Activated T-cell treated with anti-CD3 and anti-CD28 coated beads, Interleukin-2, amount 50 U/mL, for 4 hours (primary cell): ENCODE measurements at regions not wholly inside any gene's neighbourhood (a gene's known extent, or its start where the extent isn't known, plus 50 kb on each side); places are given as distances from the start of the nearest gene placed in this dataset.

Source experiments
- ATAC-seq, 2 donors: fragments of 200-7000 bp; cut with Tn5 transposase; one replicate each; pipeline ENCODE4 v1.10.0; 2021
- DNase-seq: peaks from one replicate; pipeline ENCODE4 v3.0.0-alpha.2; 2020
- H3K27me3 Mint-ChIP-seq: one replicate; pipeline ENCODE4 v1.8.0; 2021; ENCODE audit warnings: low read depth, mixed read lengths
- H3K36me3 Mint-ChIP-seq: one replicate; pipeline ENCODE4 v1.8.0; 2022; ENCODE audit warnings: mixed read lengths; ENCODE audit not compliant: insufficient read depth
- H3K4me1 Mint-ChIP-seq: one replicate; pipeline ENCODE4 v1.8.0; 2021; ENCODE audit warnings: low read depth, mixed read lengths
- H3K4me3 Mint-ChIP-seq: one replicate; pipeline ENCODE4 v1.8.0; 2021; ENCODE audit warnings: mild to moderate bottlenecking, moderate library complexity, mixed read lengths
- H3K9me3 Mint-ChIP-seq: one replicate; pipeline ENCODE4 v1.8.0; 2021; ENCODE audit warnings: mixed read lengths

DNA sequence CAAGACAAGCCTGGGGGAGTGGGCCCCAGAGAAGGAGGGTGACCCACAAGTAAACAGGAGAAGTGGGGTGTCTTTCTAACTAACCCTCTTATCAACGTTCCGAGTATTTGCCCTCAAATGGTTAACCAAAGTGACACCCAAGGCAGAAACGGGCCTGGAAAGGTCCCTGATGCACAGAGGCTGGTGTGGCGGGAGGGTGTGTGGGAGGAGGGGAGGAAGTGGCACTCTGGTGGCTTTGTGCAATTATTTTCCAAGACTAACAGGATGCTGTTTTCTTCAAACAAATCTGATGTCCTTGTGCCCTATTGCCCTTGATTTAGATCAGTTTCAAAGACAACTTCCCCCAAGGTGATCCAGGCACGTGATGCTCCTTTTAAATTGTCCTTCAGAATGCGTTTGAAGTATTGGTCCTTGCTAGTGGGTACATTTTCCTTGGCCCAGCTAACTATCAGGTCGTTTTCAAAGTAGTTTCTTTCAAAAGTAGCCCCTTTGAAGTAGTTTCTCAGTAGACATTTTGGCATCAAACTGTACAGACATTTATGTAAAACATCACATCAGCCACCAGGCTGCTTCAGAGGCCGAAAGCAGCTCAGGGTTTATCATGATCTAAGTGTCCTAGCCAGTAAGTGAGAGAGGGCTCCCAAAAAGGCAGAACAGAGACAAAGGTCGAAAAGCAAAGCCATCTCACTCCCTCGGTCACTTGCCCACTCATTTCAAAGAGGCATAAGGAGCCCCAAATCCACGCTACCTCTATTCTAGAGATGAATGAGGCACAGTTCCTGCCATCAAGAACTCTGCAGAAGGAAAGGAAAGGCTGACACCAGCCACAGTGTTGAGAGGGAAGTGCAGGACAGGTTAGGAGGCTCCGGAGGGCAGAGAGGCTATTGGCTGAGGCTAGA, 371.1 kb upstream of the ID2 start:
- peak; percentile 38 to 57 for ATAC-seq
- H3K9me3 Mint-ChIP-seq: no peaks in the 10 kb centered on the region
- no peaks in the 10 kb centered on the region for H3K27me3 Mint-ChIP-seq
- no peaks in the 10 kb centered on the region for H3K36me3 Mint-ChIP-seq
- H3K4me3 Mint-ChIP-seq: no peak overlapping the region
- peak; percentile 32 for DNase-seq
- H3K4me1 Mint-ChIP-seq: peaks cover 76% of the 10 kb centered on the region

DNA sequence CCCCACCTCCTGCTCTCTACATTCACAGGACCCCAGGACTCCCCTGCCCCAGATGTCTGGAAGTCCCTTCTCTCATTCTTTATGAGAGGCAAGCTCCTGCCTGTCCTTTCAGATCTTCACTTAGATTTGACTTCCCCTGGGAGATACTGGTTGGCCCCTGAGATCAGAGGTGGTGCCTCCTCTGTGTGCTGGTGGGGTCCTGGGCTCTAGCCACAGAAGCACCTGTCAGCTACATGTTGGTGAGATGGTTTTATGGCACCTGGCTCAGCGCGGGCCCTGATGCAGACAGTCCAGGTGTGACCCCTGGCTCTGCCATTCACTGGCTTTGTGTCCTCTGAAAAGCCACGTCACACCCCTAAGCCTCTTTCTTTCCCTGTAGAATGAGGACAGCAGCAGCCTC, 369.6 kb upstream of the ID2 start:
- Mint-ChIP-seq H3K4me3 (no peak overlapping the region), H3K27me3 (no peaks in the 10 kb centered on the region), H3K4me1 (peaks cover 65% of the 10 kb centered on the region), H3K36me3 (no peaks in the 10 kb centered on the region), H3K9me3 (no peaks in the 10 kb centered on the region)
- DNase-seq: no peak
- ATAC-seq: no peak

DNA sequence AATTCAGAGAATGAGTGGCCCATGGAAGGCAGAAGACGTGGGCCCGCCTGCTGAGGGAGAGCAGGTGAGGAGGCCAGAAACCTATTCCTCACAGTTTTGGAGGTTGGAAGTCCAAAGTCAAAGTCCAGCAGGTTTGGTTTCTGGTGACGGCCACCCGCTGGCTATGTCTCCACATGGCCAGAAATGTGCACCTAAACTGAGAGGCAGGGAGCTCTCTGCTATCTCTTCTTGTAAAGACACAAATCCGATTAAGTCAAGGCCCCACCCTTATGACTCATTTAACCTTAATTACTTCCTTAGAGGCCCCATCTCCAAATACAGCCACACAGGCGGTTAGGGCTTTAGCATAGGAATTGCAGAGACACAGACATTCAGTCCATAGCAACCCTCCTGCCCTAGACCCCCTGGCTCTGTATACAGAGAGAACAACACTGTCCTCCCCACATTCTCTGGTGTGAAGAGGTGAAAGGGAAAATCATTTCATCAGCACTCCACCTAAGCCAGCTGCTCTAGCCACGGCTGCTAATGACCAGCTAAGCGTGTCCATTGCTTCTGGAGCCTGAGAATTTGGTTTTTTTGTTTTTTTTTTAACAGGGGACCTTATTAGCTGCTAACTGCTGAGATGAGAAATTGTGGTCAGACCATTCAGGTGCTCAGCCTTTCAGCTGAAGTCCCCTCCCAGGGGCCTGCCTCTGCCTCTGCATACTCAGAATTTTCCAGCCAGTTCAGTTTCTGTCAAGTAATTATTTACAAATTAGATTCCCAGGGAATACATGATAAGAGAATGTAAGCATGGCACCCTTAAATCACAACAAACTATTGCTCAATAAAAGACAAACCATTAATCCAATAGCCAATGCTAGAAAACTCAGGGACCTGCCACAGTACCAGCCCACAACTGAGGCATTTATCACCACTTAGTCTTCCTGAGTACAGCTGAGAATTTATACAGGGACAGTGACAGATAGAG, 368.7 kb upstream of the ID2 start:
- no peaks in the 10 kb centered on the region for H3K27me3 Mint-ChIP-seq
- DNase-seq (no peak), ATAC-seq (peak in 1 of 2 donors; percentile 56)
- no peaks in the 10 kb centered on the region for H3K9me3 Mint-ChIP-seq
- H3K4me1 Mint-ChIP-seq: peaks cover 62% of the 10 kb centered on the region
- no peaks in the 10 kb centered on the region for H3K36me3 Mint-ChIP-seq
- H3K4me3 Mint-ChIP-seq: no peak overlapping the region

DNA sequence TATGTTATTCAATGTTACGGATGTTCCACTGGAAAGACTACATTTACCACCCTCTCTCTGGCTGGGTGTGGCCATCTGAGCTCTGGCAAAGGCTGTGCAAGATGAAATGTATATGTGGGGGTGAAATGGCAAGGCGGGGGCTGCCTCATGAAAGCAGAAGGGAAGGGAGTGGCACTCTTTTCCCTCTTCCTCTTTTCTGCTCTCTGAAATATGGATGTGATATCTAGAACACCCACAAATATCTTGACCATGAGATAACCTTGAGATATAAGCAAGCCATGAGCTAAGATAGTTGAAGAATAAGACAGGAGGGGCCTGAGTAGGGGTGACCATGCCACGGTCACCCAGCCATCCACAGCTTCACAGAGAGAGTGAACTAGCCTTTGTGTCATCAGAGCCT, 367.8 kb upstream of the ID2 start:
- no peak for ATAC-seq
- Mint-ChIP-seq H3K9me3 (no peaks in the 10 kb centered on the region), H3K27me3 (no peaks in the 10 kb centered on the region), H3K4me3 (no peak overlapping the region), H3K4me1 (peaks cover 60% of the 10 kb centered on the region), H3K36me3 (no peaks in the 10 kb centered on the region)
- DNase-seq: no peak

DNA sequence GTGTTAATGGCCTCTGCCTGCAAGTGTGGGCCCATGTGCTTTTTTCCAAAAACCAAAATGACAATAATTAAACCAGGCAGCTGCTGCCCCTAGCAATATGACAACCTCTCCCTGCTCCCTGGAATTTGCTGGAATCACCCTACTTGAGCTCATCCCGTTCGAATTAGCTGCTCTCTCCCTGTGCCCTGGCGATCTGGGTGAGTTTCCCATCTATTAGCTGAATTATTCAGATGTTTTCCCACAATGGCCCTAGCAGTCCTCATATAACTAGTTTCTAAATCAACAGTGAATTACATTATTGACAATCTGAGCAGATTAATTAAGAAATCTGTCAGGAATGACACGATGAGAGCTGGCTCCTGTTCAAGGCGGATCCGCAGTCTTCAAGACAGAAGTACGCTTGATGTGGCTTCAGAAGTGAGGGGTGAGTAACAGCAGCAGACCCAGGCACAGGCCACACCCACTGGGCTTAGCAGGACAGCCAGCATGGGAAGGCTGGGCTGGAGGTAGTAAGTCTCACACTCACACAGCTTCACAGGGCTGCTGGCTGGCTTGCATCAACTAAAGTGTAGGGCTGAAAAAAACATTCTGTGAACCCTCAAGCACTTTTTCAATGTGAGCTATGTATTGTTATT, 366.2 kb upstream of the ID2 start:
- Mint-ChIP-seq H3K4me3 (no peak overlapping the region), H3K9me3 (no peaks in the 10 kb centered on the region), H3K27me3 (no peaks in the 10 kb centered on the region), H3K36me3 (no peaks in the 10 kb centered on the region), H3K4me1 (peaks cover 52% of the 10 kb centered on the region)
- DNase-seq (no peak), ATAC-seq (no peak)

DNA sequence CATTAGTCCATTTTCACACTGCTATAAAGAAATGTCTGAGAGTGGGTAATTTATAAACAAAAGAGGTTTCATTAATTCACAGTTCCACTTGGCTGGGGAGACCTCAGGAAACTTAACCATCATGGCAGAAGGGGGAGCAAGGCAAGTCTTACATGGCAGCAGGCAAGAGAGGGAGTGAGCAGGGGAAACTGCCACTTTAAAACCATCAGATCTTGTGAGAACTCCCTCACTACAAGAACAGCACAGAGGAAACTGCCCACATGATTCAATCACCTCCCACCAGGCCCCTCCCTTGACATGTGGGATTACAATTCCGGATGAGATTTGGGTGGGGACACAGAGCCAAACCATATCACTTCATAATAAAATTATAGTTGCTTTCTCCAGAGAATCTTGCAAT, 365.5 kb upstream of the ID2 start:
- DNase-seq: no peak
- ATAC-seq: no peak
- Mint-ChIP-seq H3K4me3 (no peak overlapping the region), H3K27me3 (no peaks in the 10 kb centered on the region), H3K36me3 (no peaks in the 10 kb centered on the region), H3K9me3 (no peaks in the 10 kb centered on the region), H3K4me1 (peaks cover 45% of the 10 kb centered on the region)

DNA sequence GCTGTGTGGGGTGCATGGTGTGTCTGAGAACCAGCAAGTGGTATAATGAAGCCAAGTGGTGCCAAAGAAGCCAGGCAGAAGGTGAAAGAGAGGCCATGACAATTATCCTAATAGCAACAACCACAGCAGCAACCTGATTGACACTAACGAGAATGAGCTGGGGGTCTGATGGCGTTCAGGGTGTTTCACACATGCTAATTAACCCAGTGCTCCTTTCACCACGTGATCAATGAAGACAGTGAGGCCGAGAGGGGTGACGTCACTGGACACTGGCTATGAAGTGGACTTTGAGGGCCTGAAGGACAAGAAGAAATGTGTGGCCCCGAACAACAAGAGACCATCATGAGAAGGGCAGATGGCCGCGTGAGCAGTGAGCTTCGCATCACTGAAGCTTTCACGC, 364.4 kb upstream of the ID2 start:
- H3K4me3 Mint-ChIP-seq: no peak overlapping the region
- peaks cover 36% of the 10 kb centered on the region for H3K4me1 Mint-ChIP-seq
- H3K36me3 Mint-ChIP-seq: no peaks in the 10 kb centered on the region
- H3K9me3 Mint-ChIP-seq: no peaks in the 10 kb centered on the region
- no peaks in the 10 kb centered on the region for H3K27me3 Mint-ChIP-seq
- no peak for DNase-seq
- no peak for ATAC-seq

DNA sequence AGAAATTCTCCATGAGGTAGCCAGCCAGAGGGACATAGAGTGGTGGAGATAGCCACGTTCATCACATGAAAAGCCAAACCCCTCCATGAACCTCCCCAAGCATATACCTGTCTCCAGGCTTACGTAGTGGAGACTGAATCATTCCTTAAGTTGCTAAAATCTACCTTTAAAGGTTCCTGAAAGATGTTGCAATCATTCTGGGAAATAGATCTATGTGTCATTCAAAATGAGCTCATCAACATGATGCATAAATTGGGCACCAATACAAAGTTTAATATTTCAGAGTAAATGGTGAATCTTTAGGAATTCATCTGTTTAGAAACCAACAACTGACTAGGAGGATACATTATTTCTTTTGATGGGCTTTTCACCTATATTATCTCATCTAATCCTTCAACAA, 362.6 kb upstream of the ID2 start:
- DNase-seq: no peak
- no peaks in the 10 kb centered on the region for H3K9me3 Mint-ChIP-seq
- peak in 1 of 2 donors; percentile 28 for ATAC-seq
- peaks cover 22% of the 10 kb centered on the region for H3K4me1 Mint-ChIP-seq
- no peak overlapping the region for H3K4me3 Mint-ChIP-seq
- no peaks in the 10 kb centered on the region for H3K27me3 Mint-ChIP-seq
- H3K36me3 Mint-ChIP-seq: no peaks in the 10 kb centered on the region

DNA sequence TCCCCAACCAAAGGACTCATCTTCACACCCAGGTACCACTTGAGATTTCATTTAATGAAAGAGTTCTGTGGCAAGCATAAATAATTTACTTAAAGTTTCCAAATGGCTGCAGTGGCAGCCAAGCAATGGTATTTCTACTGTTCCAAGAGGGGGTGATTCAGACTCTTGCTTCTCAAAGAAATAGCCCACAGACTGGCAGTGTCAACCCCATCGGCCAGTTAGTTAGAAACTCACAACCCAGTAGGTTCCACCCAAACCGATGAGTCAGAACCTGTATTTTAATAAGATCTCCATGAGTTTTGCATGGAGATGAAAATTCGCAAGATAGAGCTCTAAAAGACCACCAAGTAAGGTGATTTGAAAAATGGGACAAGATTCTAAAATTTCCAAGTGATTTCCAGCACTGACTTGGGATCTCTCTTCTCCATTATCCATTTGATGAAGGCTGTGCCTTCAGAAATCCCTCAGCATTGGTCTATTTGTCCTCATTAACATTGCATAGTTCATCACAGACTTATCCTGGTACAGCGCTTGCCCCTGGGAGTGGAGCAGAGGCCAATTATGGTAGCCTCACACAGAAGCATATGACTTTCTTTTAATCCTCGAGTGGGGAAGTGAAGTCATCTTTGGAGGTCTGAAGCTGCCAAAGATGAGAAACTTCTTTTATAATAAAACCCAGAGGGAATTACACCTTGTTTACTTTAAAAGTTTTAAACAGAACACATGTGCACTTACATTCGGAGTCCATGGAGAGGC, 361.4 kb upstream of the ID2 start:
- DNase-seq (no peak), ATAC-seq (no peak)
- Mint-ChIP-seq H3K9me3 (no peaks in the 10 kb centered on the region), H3K4me1 (peaks cover 33% of the 10 kb centered on the region), H3K27me3 (no peaks in the 10 kb centered on the region), H3K4me3 (no peak overlapping the region), H3K36me3 (no peaks in the 10 kb centered on the region)

DNA sequence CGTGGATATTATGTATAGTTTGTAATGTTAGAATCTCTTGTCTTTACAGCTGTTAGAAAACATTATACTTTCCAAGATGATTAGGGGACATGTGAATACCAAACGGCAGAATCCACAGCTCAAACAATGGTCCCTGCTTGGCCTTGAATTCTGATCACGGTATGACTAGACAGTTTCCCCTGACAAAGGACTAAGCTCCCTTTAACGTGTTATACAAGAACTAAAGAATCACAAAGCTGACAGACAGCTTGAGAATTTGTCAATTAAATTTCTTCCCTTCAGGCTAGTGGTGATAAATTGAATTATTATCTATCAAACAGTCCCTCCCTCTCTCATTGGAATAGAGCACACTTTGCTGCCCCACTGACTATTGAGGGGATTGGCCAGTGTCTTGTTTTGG, 359.2 kb upstream of the ID2 start:
- H3K4me3 Mint-ChIP-seq: no peak overlapping the region
- H3K4me1 Mint-ChIP-seq: peaks cover 35% of the 10 kb centered on the region
- H3K9me3 Mint-ChIP-seq: no peaks in the 10 kb centered on the region
- H3K36me3 Mint-ChIP-seq: no peaks in the 10 kb centered on the region
- DNase-seq (no peak), ATAC-seq (no peak)
- H3K27me3 Mint-ChIP-seq: no peaks in the 10 kb centered on the region

DNA sequence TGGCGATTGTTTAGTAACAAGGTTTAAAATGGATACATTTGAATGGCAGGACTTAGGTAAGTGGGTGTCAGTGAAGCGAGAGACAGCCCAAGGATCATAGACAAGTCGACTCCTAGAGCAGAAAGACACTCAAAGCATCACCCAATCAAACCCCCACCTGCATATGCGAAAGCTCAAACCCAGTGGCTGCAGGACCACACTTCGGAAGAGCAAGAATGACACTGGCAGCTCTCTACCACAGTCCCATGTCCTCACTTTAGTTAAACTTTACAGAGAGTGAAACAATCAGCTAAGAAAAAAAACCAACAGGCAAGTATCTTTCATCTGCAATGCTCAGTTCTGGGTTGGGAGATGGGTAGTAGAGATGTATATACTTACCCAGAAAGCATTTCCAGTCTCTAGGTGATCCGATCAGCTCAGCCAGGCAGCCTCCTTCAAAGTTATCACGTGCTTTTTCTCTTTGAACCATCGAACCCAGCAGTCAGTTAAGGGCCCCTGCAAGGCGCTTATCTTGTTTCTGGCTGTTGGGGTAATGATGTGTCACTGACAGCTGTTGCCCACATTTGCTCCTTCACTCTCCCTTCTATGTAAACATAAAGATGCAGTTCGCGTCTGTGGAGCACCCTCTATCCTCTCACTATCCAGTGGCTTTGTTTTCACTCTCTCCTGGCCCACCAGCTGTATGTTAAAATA, 357.5 kb upstream of the ID2 start:
- H3K27me3 Mint-ChIP-seq: no peaks in the 10 kb centered on the region
- no peaks in the 10 kb centered on the region for H3K36me3 Mint-ChIP-seq
- DNase-seq (no peak), ATAC-seq (peak; percentile 58 to 73)
- no peak overlapping the region for H3K4me3 Mint-ChIP-seq
- H3K9me3 Mint-ChIP-seq: no peaks in the 10 kb centered on the region
- H3K4me1 Mint-ChIP-seq: peaks cover 40% of the 10 kb centered on the region

DNA sequence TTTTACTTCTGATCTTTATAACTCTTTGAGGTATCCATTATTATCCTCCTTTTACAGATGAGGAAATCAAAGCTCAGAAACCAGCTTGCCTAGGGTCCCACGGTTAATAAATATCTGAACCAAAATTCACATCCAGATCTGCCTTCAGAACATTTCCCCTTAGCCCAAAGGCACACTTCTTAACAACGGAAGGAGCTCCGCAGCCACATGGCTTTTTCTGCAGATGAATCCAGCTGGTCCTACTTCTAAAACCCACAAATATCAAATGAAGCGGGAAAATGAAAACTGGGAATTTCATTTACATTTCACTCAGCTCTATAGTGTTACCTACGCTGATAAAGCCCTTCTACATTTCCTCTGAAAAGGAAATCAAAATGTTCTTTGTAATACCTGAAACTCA, 357.0 kb upstream of the ID2 start:
- H3K36me3 Mint-ChIP-seq: no peaks in the 10 kb centered on the region
- peaks cover 41% of the 10 kb centered on the region for H3K4me1 Mint-ChIP-seq
- ATAC-seq (no peak), DNase-seq (no peak)
- H3K27me3 Mint-ChIP-seq: no peaks in the 10 kb centered on the region
- no peaks in the 10 kb centered on the region for H3K9me3 Mint-ChIP-seq
- H3K4me3 Mint-ChIP-seq: no peak overlapping the region

DNA sequence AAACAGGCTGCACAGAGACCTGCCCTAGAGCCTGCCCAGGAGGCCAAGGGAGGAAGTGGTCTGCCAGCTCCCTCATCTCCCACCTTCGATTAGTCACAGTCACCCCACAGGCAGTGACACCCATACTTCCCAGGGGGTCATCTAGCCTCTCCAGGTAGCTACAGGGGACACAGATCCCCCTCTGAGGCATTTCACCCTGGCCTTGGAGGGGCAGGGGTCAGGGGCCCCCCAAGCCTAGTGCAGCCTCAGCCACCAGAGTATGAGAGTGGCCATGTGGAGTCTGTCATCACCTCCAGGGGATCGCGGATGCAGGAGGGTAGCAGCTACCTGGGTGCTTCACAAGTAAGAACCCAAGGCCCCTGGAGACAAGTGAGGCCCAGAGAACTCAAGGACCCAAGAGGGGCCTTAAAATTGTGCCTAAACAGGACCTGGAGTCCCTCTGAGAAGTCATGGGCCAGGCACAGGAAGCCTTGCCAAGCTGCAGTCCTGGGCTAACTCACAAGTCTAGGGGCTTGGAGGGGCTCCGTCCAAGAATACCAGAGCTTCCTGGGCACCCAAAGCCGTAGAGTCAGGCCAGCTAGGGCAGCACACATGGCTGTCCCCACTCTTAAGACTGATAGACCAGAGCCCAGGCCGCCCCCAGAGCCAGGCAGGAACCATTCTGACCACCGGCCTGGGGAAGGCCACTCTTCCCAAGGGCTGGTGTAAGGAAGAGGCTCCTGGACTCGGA, 354.3 kb upstream of the ID2 start:
- H3K4me3 Mint-ChIP-seq: no peak overlapping the region
- peaks cover 45% of the 10 kb centered on the region for H3K4me1 Mint-ChIP-seq
- H3K36me3 Mint-ChIP-seq: no peaks in the 10 kb centered on the region
- DNase-seq (no peak), ATAC-seq (no peak)
- no peaks in the 10 kb centered on the region for H3K27me3 Mint-ChIP-seq
- H3K9me3 Mint-ChIP-seq: no peaks in the 10 kb centered on the region
